ENCODE measurements at regions not wholly inside any gene's neighbourhood (a gene's known extent, or its start where the extent isn't known, plus 50 kb on each side); places are given as distances from the start of the nearest gene placed in this dataset.

- TF ChIP-seq CTCF (IDR thresholded peaks at IDR 0.05) (no peak), POLR2A (IDR thresholded peaks at IDR 0.05) (no peak)
Measured at GRCh38 chr11:15379483-15379882, 264.8 kb downstream of the INSC start.
